Hematopoietic multipotent progenitor cell treated with erythropoietin and hydrocortisone succinate and interleukin-3 and kit ligand, for 8 days (in vitro differentiated cells): ENCODE measurements at regions not wholly inside any gene's neighbourhood (a gene's known extent, or its start where the extent isn't known, plus 50 kb on each side); places are given as distances from the start of the nearest gene placed in this dataset.

Experiments used
- DNase-seq: peaks from one replicate; pipeline ENCODE4 v3.0.0-alpha.2; 2015

- DNase-seq: no peak
Measured at GRCh38 chr10:83166344-83166743, 973.0 kb upstream of the GHITM start.

GRCh38 chr10:83167081-83167480, 972.2 kb upstream of the GHITM start:
- DNase-seq: no peak

GRCh38 chr10:83176901-83177300, 962.4 kb upstream of the GHITM start:
- DNase-seq: no peak

DNA sequence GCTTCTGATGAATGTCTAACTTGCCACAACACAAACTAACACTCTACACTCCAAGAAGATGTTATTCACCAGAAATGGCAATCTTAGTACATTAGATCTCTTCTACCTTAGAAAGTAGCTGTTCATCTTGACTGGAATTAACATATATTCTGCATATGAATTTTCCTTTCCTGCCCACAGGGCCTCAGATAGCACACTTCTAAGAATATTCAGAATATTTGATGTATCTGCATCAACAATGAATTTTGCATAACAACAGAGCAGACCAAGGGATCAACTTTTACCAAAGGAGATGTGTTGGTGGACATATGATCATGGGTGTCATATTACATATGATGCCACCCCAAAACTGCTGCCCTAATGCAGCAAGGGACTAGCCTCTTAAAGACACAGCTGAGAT, 960.8 kb upstream of the GHITM start:
- no peak for DNase-seq

DNA sequence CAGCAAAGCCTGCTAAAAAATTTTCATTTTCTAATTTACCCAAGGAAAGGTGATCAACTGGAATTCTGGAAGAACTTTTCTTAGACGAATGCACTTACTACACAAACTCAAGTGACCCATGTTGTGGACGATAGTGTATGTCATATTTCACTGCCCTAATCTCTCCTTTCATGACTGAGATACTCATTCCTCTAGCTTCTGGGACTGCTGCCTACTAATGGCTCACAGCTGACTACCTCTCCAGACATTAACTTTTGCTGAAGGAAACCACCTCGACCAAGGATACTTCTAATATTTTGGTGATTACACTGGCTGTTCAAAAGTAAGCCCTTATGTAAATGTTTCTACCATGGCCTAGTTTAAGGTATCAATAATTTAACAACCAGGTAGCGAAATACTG, 959.9 kb upstream of the GHITM start:
- no peak for DNase-seq

- DNase-seq: no peak
Measured at GRCh38 chr10:83182076-83182475, 957.2 kb upstream of the GHITM start.

GRCh38 chr10:83184641-83185040, 954.7 kb upstream of the GHITM start:
- no peak for DNase-seq

GRCh38 chr10:83190614-83191013, 948.7 kb upstream of the GHITM start:
- DNase-seq: no peak

DNA sequence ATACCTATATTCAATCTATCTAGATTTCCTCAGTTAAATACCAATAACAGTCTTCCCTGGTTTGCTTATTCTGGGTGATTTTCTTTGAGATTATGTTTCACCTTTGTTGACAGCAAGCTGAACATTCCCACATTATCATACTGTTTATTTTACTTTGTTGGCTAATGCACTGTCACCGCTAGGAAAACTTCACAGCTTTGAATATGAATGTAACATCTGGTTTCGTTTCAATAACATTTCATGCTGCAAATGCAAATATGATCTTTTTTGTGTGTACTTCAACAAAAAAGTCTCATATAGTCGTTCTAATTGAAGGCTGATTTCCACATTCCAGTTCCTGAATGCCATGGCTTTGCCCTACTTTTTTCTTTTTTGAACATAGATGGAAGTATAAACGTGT, 946.3 kb upstream of the GHITM start:
- DNase-seq: no peak

GRCh38 chr10:83195021-83195420, 944.3 kb upstream of the GHITM start:
- no peak for DNase-seq

- no peak for DNase-seq
Measured at GRCh38 chr10:83199374-83199773, 939.9 kb upstream of the GHITM start.

- DNase-seq: no peak
Measured at GRCh38 chr10:83205861-83206260, 933.4 kb upstream of the GHITM start.

DNA sequence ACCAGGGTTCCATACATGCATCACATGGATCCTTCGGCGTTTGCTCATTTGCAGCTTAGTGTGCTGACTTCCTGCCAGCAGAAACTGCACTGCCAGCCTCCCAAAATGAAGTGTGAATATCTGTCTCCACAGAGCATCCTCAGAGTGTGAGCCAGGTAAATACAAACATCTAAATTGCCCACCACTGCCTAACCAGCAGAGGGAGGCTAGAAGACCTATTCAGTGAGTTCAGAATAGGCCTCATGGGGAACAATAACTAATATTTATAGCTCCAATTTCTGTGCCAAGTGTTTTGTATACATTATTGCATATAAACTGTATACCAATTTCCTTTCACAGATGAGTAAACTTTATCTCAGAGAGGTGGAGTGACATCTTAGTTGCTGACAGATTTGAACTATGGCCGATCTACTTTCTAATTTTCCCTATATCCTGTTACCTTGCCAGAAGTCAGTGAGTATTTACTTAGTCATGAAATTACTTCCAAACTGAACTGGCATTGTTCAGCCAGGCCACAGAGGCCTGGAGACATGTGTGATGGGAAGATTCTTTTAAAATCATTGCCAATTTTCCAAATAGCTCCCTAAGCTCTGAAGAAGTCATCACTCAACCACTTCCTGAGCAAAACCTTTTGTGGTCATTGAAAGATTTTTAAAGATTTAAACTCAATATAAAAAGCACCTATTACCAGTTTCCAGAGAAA, 926.5 kb upstream of the GHITM start:
- DNase-seq: no peak

GRCh38 chr10:83214136-83214535, 925.2 kb upstream of the GHITM start:
- no peak for DNase-seq

DNA sequence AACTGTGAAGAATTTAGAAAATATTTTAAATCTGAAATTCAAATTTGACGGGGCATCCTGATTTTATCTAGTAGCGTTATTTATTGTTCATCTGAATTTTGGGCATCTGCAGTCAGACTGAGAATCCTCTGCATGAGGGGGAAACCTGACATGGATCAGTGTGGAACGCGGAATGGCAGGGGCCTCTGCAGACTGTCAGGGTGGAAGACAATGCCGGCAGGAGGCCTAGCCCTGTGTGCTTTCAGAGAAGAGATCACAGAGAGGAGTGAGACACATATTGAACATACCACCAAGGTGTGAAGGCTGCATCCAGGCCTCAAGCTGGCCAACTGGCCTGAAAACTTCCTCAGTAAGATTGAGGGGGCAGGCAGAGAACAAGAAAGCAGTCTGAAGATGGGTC, 921.1 kb upstream of the GHITM start:
- DNase-seq: no peak

DNA sequence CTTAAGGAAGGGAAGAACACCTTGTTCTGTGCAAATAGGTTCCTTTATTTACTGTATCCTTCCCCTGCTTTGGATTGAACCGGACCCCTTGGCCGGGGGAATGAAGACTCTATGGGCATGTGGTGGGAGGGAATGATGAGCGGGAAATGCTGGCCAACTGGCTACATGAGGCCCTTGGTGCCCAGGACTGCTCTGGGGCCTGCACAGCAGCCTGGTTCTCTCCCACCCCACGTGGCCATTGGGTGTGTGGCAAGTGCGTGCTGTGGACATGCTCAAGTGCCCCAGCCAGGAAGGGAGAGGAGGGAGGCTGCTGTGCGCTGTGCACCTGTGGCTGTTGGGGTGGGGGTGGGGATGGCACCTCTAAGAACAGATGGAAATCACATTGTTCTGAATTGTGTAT, 917.0 kb upstream of the GHITM start:
- no peak for DNase-seq

DNA sequence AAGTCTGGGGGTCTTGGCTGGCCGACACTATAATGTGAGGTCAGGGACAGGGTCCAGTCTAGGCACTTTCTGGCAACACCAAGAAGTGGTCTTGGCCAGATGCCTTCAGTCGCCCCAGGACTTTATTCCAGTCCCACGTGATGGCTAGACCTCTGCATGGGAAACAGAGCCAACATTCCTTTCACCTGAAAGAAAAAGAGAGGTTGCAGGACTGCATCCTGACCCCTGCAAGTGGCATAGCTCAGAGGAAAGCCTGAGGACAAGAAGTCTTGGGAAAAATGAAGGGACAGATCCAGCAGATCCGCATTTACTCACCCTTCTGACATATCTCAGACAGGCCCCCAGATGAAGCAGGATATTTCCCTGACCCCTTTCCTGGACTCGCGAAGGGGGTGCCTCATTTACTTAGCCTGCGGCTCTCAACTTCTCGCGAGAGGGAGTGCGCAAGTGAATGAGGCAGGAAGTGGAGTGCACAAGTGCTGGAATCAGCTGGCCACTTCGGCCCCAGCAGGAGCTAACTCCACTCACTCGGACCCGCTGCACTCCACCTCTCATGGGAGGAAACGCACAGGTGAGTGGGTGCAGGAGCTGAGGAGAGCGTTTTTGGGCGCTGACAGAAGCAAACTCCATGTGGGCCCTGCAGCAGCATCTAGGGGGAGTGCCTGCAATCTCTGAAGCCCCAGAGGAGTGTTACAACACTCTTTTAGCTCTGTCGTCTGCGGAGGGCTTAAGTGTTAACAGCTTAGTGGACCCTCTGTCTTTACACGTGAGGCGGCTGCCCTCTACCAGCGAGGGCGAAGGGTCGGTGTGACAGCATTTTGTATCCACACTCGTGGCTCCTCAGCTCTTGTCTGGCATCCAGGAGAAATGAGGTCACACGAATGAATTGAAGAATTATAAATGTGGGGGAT, 916.2 kb upstream of the GHITM start:
- DNase-seq: no peak

GRCh38 chr10:83225781-83226180, 913.5 kb upstream of the GHITM start:
- DNase-seq: no peak

- no peak for DNase-seq
Measured at GRCh38 chr10:83229991-83230390, 909.3 kb upstream of the GHITM start.

GRCh38 chr10:83233691-83234090, 905.6 kb upstream of the GHITM start:
- DNase-seq: no peak

DNA sequence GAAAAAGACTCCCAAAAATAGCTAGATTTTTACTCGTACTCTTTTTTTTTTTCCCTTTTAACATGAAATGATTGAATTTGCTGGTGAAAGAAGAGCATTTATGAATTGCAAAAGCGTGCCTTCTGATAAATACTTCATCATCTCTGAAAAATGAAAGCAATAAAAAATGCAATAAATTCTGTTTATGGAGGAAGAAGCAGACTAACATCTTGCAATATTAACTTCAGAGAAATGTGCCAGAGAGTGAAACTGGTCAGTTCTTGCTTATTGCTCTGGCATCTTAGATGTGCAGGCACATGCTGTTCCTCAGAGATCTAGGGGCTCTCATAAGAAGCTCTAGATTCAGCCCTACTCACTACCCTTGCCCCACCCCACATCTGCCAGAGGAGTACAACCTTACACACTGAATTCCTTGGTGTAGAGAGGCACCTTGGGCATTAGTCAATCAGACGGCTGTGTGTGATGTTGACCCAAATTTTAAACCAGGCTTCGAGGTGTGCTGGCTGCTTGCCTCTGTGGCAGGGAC, 891.1 kb upstream of the GHITM start:
- no peak for DNase-seq

DNA sequence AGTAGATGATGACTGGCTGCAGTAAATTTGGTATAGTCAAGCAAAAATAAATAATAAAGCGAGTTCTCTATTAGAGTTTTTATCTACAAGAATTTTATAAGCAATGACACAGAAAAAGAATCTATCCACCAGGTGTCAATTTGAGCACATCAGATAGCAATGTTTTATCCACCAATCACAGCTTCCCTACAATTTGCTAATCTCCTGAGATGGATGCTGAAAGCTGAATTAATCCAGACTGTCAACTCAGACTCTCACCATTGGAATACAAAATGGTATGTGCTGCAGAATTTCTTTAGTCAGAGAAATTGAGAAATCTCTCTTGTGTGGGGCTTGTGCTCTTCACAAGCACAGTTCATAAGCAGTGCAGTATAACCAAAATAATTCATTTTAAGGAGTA, 888.9 kb upstream of the GHITM start:
- no peak for DNase-seq

GRCh38 chr10:83252169-83252568, 887.1 kb upstream of the GHITM start:
- DNase-seq: no peak

DNA sequence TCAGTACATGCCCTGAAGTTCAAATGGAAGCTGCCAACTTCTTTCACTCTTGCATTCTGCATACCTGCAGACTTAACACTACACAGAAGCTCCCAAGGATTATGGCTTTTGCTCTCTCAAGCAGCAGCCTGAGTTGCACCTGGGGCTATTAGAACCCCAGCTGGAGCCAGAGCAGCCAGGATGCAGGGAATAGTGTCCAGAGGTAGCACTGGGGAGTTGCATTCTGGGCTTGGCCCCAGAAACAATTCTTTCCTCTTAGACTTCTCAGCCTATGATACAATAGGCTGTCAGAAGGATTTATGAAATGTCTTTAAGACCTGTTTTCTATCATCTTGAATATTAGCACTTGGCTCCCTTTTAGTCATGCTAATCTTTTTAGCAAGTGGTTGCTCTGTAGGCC, 886.7 kb upstream of the GHITM start:
- no peak for DNase-seq
